GM10266 (cell line): ENCODE measurements at regions not wholly inside any gene's neighbourhood (a gene's known extent, or its start where the extent isn't known, plus 50 kb on each side); places are given as distances from the start of the nearest gene placed in this dataset.
A peak's percentile ranks its signal among the peaks of the same experiment; 100 is the strongest.

ENCODE experiments used
- DNase-seq: peaks from one replicate; pipeline ENCODE4 v3.0.0; 2012; ENCODE audit errors: extremely low spot score
- CTCF ChIP-seq: IDR thresholded peaks from 2 replicates; pipeline ENCODE4 v1.5.1; 2012; ENCODE audit warnings: mild to moderate bottlenecking, low read depth; ENCODE audit not compliant: control insufficient read depth, insufficient read depth; ENCODE audit errors: missing control alignments

GRCh38 chr6:71376830-71377229 lies 88.2 kb downstream of the OGFRL1 start:
- TF ChIP-seq CTCF, result no peak
- no peak for DNase-seq

GRCh38 chr6:71383476-71383875 lies 94.9 kb downstream of the OGFRL1 start:
- DNase-seq, result no peak
- no peak for TF ChIP-seq CTCF

GRCh38 chr6:71383901-71384489 lies 95.4 kb downstream of the OGFRL1 start:
- peak; percentile 15 for TF ChIP-seq CTCF
- DNase-seq, result peak; percentile 5

GRCh38 chr6:71385111-71385822 lies 96.7 kb downstream of the OGFRL1 start:
- TF ChIP-seq CTCF, result no peak
- no peak for DNase-seq

- TF ChIP-seq CTCF, result no peak
Measured at GRCh38 chr6:71386215-71386614, 97.6 kb downstream of the OGFRL1 start.

GRCh38 chr6:71387179-71387578 lies 98.6 kb downstream of the OGFRL1 start:
- no peak for DNase-seq
- TF ChIP-seq CTCF, result no peak

More at GRCh38 chr6:71386215-71386614, 97.6 kb downstream of the OGFRL1 start:
- DNase-seq, result no peak

- no peak for TF ChIP-seq CTCF
- no peak for DNase-seq
Measured at GRCh38 chr6:71388068-71388744, 99.6 kb downstream of the OGFRL1 start.
